ENCODE measurements at regions not wholly inside any gene's neighbourhood (a gene's known extent, or its start where the extent isn't known, plus 50 kb on each side); places are given as distances from the start of the nearest gene placed in this dataset.

DNA sequence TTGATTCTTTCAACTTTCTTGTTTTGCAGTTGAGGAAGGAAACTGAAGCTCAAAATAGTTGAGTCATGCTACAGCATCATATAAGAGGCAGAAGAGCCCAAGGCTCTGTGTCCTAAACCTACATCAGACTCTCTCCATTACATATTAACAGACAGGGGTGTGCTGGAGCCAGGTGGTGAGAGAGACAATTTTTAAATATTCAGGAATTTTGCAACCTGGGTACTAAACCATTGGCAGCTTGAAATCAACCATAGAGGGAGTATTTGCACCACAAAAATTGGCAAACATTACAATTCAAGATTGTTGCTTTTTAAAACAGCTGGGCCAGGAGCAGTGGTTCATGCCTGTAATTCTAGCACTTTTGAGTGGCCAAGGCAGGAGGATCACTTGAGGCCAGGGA is 65.8 kb upstream of the SOX4 start:
- TF ChIP-seq, protein P1, sequence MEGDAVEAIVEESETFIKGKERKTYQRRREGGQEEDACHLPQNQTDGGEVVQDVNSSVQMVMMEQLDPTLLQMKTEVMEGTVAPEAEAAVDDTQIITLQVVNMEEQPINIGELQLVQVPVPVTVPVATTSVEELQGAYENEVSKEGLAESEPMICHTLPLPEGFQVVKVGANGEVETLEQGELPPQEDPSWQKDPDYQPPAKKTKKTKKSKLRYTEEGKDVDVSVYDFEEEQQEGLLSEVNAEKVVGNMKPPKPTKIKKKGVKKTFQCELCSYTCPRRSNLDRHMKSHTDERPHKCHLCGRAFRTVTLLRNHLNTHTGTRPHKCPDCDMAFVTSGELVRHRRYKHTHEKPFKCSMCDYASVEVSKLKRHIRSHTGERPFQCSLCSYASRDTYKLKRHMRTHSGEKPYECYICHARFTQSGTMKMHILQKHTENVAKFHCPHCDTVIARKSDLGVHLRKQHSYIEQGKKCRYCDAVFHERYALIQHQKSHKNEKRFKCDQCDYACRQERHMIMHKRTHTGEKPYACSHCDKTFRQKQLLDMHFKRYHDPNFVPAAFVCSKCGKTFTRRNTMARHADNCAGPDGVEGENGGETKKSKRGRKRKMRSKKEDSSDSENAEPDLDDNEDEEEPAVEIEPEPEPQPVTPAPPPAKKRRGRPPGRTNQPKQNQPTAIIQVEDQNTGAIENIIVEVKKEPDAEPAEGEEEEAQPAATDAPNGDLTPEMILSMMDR (IDR thresholded peaks at IDR 0.05) = no peak
- TF ChIP-seq POLR2A (IDR thresholded peaks at IDR 0.05) = no peak

Measured in adrenal gland (tissue), 5 donors.